ENCODE measurements at regions not wholly inside any gene's neighbourhood (a gene's known extent, or its start where the extent isn't known, plus 50 kb on each side); places are given as distances from the start of the nearest gene placed in this dataset.
A peak's percentile ranks its signal among the peaks of the same experiment; 100 is the strongest.
"Not testable (repeated sequence)": the region's sequence is repeated elsewhere in the genome, so short reads cannot be mapped to it uniquely, and the experiment has no call there.

DNA sequence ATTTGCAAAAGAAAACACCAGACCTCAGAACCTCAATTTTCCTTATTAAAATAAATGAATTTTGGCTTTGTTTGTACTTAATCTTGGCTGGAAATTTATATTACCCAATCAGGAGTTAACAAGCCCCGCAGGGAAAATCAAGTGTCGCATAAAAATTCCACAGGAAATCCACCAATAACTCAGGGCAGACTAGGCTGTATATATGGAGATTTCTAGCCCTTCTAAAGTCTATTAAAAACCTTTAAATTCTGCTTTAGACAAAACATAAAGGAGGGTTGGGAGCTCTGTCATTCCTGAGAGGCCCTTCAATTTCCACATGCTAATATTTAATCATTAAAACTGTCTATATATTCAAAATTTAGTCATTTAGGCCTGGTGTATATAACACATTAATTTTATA lies 434.7 kb downstream of the CDH11 start:
- no peak for DNase-seq (ENCODE audit: extremely low read depth in 1 of 11, low read depth in 9 of 11, low spot score in 4 of 11)

DNA sequence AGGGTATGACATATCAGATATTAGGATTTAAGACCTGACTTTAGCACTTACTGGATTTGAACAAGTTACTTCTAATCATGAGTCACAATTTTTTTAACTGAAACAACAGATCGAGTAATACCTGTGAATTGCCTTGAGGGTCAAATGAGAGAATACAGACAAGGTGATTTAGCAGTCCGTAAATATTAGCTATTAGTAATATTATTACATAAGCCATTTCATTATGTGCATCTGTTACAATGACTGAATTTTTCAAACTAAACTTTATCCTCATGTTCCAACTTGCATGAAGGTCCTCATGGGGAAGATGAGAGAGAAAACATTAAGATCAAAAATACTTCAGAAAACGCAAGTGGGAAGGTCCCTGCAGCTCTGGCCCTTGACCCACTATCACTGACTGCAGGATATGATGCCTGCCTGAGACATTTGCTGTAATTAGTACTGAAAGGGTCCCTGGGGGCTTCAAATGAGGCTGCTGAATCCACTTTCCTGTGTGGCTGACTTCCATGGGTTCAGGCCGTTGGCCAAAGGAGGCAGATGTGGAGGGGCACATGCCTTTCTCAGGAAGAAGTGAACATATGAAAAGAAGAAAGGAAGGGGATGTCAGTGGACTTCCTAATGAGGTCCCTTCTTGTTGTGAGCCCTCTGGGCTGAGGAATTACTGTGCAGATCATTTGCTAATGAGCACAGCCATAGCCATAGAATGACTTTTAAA lies 441.7 kb downstream of the CDH11 start:
- no peak for DNase-seq (ENCODE audit: extremely low read depth in 1 of 11, low read depth in 9 of 11, low spot score in 4 of 11)

DNA sequence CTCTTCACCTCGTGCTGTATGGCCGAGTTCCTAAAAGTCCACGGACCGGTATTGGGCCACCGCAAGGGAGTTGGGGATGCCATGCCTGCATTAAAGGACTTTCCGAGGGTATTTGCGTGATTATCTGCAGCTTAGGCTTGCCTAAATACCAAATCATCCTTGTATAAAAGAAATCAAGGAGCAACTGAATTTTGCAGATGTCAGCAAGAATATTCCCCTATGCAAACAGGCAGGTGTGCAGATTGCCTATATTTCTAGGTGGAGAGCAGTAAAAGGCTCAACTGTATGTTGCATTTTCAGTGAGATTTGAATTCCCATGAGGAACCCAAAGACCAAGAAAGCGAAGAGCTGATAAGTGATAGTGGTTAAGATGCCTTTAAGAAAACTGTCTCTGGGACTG lies 452.3 kb downstream of the CDH11 start:
- DNase-seq (ENCODE audit: extremely low read depth in 1 of 11, low read depth in 9 of 11, low spot score in 4 of 11), result no peak

GRCh38 chr16:64667334-64667877 lies 454.5 kb downstream of the CDH11 start:
- no peak for DNase-seq (ENCODE audit: extremely low read depth in 1 of 11, low read depth in 9 of 11, low spot score in 4 of 11)

GRCh38 chr16:64662312-64662711 lies 459.6 kb downstream of the CDH11 start:
- not testable (repeated sequence) for DNase-seq (ENCODE audit: extremely low read depth in 1 of 11, low read depth in 9 of 11, low spot score in 4 of 11)

GRCh38 chr16:64659866-64660265 lies 462.0 kb downstream of the CDH11 start:
- DNase-seq (ENCODE audit: extremely low read depth in 1 of 11, low read depth in 9 of 11, low spot score in 4 of 11), result no peak

DNA sequence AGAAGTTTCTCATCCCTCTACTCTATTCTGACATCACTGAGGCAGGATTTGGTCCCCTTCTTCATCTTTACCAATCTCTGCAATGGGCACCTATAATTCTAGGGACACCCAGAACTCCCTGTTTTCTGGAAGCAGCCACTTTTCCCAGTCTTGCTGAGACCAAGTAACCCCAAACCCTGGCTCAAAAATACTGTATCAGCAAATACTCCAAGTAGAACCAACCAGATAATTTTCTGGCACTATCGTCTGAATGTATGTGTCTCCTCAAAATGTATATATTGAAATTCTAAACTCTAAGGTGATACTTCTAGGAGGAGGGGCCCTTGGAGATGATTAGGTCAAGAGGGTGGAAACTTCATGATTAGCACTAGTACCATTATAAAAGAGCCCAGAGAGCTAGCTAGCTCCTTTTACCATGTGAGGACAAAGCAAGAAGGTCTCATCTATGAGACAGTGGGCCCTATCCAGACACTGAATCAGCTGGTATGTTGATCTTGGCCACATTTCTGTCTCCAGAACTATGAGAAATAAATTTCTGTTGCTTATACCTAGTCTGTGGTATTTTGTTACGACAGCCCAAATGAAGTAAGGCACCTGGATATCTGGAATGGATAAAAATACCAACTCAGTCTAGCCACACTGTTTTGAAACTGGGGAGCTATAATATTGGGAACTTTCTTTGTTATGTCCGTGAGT lies 464.4 kb downstream of the CDH11 start:
- no peak for DNase-seq (ENCODE audit: extremely low read depth in 1 of 11, low read depth in 9 of 11, low spot score in 4 of 11)

DNA sequence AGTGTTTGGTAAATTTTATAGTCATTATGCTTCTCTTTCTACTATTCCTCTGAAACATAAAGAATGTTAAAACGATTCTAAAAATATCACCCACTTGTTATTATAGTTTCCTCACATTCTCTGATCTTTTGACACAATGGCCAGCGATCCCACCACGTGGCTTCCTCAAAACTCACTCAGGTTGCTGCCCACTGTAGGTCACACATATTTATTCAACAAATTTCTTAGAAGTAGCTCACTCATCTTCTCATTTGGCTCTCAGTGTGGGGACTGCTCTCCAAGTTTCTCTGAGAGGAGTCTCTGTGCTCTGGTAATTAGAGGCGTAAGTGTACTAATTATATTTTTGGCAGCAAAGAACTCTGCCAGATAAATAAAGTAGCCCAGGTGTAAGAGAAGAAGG lies 465.4 kb downstream of the CDH11 start:
- DNase-seq (ENCODE audit: extremely low read depth in 1 of 11, low read depth in 9 of 11, low spot score in 4 of 11), result no peak

- DNase-seq (ENCODE audit: extremely low read depth in 1 of 11, low read depth in 9 of 11, low spot score in 4 of 11), result no peak
These were observed 467.7 kb downstream of the CDH11 start for GRCh38 chr16:64654178-64654577.

- DNase-seq (ENCODE audit: extremely low read depth in 1 of 11, low read depth in 9 of 11, low spot score in 4 of 11), result no peak
These were observed 473.6 kb downstream of the CDH11 start for GRCh38 chr16:64648282-64648681.

GRCh38 chr16:64641343-64641742 lies 480.5 kb downstream of the CDH11 start:
- no peak for DNase-seq (ENCODE audit: extremely low read depth in 1 of 11, low read depth in 9 of 11, low spot score in 4 of 11)

DNA sequence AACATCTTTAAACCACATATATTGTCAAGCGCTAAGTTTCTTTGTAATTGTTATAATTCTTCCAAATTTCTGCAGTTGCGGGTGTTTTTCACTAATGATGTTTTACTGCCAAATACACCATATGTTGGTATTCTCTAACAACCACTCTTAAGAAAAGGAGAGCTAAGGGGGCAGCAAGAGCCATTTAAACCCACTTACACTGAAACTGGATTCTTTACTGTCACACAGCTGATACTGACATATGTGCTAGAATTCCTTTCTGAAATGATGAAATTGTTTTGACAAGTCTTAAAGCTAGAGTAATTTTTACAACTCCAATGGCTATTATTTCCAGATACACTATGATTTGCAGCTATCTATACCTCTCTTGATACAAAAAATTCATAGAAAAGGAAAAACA lies 483.1 kb downstream of the CDH11 start:
- no peak for DNase-seq (ENCODE audit: extremely low read depth in 1 of 11, low read depth in 9 of 11, low spot score in 4 of 11)

GRCh38 chr16:64629622-64630021 lies 492.2 kb downstream of the CDH11 start:
- no peak for DNase-seq (ENCODE audit: extremely low read depth in 1 of 11, low read depth in 9 of 11, low spot score in 4 of 11)

DNA sequence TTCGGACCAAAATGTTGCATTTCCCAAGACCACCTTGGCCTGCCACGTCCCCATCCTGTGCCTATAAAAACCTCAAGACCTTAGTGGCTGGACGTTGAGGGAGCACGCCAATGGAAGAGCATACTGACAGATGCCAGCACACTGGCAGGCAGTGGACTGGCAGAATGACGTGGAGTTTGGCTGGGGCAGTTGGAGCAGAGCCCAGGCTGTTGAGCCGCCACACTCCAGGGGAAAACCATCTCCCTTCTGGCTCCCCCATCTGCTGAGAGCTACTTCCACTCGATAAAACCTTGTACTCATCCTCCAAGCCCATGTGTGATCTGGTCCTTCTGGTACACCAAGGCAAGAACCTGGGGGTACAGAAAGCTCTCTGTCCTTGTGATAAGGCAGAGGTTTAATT lies 494.1 kb downstream of the CDH11 start:
- no peak for DNase-seq (ENCODE audit: extremely low read depth in 1 of 11, low read depth in 9 of 11, low spot score in 4 of 11)

DNA sequence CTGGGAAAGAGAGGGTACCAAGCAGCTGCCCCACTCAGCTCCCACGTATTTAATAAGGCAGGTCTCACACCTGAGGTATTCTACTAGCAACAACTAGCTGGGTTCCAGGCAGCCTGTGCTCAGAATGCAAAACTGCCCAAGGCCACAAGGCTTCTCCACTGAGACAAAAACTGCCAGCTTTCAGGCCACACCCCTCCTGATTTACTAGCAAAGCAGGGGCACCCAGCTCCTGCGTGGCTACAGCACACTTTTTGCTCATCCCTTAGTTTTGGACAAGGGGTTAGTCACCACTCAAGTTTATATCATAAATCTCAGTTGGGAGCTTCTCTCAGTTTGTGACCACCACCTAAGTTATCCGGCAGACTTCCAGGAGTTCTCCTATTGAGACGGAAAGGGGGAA lies 494.6 kb downstream of the CDH11 start:
- DNase-seq (ENCODE audit: extremely low read depth in 1 of 11, low read depth in 9 of 11, low spot score in 4 of 11), result no peak

- no peak for DNase-seq (ENCODE audit: extremely low read depth in 1 of 11, low read depth in 9 of 11, low spot score in 4 of 11)
These were observed 495.1 kb downstream of the CDH11 start for GRCh38 chr16:64626776-64627175.

DNA sequence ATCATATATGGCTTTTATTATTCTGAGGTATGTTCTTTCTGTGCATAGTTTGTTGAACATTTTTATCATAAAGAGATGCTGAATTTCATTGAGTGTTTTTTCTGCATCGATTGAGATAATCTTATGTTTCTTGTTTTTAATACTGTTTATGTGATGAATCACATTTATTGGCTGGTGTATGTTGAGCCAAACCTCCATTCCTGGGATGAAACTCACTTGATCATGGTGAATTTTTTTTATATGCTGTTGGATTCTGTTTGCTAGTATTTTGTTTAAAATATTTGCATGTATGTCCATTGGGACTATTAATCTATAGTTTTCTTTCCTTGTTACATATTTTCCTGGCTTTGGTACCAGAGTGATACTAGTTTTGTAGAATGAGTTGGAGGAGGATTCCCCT lies 500.2 kb downstream of the CDH11 start:
- no peak for DNase-seq (ENCODE audit: extremely low read depth in 1 of 11, low read depth in 9 of 11, low spot score in 4 of 11)

DNA sequence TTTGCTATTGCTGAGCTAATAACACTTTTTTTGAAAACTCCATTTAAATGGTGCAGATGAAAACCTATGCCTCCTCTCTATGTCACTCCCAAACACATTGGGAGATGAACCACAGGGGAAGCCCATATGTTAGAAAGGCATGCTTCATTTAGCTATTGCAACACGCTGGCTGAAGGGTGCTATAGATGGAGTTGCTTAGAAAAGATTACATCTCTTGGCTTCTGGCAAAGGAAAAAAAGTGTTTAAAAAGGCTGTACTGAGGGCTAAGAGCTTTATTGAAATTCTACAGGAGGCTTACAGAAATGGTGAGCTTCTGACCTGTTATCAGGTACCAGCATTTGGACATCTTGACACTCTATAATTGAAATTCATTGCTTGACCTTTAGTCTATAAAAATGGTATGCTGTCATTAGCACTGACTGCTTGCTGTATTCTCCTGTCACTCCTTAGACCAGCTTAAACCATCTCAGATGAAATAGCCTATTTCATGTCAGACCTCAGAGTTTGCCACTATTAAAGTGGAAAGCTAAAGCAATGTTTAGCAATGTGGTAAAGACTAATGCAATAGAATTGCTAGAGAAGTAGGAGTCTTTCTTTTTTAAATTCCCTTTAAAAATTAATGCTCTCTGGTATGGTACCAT lies 503.9 kb downstream of the CDH11 start:
- no peak for DNase-seq (ENCODE audit: extremely low read depth in 1 of 11, low read depth in 9 of 11, low spot score in 4 of 11)

DNA sequence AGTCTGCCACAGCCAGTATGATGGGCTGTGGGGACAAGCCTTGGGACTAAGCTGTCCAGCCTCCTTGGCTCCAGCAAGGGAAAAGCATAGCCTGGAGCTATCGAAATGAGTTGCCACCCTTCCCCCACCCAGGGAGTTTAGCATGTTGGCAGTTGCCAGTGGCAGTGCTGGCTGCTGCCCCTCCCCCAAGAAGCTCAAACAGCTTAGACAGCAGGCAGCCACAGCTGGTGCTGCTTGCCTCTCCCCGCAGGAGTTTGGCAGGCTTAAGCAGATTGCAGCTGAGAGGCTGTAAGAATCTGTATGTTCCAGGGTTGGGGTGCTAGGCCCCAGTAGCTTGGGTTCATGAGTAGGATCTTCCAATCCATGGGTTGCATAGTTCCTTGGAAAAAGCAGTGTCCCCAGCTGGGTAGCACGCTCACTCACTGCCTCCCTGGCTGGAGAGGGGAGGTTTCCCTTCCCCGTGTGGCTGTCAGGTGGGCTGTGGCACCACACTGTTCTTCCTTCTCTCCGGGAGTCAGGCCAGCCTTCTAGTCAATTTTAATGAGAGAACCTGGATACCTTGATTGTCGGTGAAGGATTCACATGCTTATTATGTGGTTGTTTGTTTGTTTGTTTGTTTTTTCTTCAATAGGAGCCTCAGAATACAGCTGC lies 506.1 kb downstream of the CDH11 start:
- peak in 5 of 11 donors; percentile 1 to 13 (median 6) for DNase-seq (ENCODE audit: extremely low read depth in 1 of 11, low read depth in 9 of 11, low spot score in 4 of 11)

DNA sequence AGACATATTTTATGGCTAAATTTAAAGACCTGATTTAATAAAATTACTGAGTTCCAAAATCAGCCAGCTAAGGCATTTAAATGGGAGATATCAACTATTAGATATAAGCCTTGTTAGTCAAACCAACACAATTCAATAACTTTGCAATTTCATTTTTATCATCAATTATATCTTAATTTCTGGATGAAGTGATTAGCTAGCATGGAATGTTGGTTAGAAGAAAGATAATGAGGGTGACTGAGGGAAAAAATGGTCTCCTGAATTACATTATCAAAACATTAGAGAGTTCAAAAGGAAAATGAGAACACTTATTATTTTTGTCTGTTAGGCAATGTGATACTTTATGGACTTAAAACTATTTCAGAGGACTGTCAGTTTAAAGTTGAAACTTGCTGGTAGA lies 525.7 kb downstream of the CDH11 start:
- DNase-seq (ENCODE audit: extremely low read depth in 1 of 11, low read depth in 9 of 11, low spot score in 4 of 11), result no peak
